WTC11 (cell line): ENCODE measurements at regions not wholly inside any gene's neighbourhood (a gene's known extent, or its start where the extent isn't known, plus 50 kb on each side); places are given as distances from the start of the nearest gene placed in this dataset.

Experiments used
- CTCF ChIP-seq: fragments of 200-600 bp; IDR thresholded peaks from 2 replicates; pipeline ENCODE4 v1.8.0; 2022; ENCODE audit warnings: antibody characterized with exemption
- FOXP1 ChIP-seq: sonication (generic); formaldehyde crosslinking; IDR thresholded peaks from 2 replicates; pipeline ENCODE4 v1.8.0; 2022; ENCODE audit warnings: missing genetic modification reagents, mild to moderate bottlenecking, moderate library complexity, borderline replicate concordance
- PRDM15 ChIP-seq: sonication (generic); formaldehyde crosslinking; IDR thresholded peaks from 2 replicates; pipeline ENCODE4 v1.8.0; 2022; ENCODE audit warnings: missing genetic modification reagents
- TCF7 ChIP-seq: sonication (generic); formaldehyde crosslinking; IDR thresholded peaks from 2 replicates; pipeline ENCODE4 v1.8.0; 2022; ENCODE audit warnings: mild to moderate bottlenecking, low read depth, missing genetic modification reagents, moderate library complexity
- ZNF138 ChIP-seq: sonication (generic); formaldehyde crosslinking; conservative IDR thresholded peaks from 2 replicates; pipeline ENCODE4 v1.8.1; 2022; ENCODE audit warnings: mild to moderate bottlenecking, moderate library complexity, missing genetic modification reagents
- ZNF281 ChIP-seq: sonication (generic); formaldehyde crosslinking; IDR thresholded peaks from 2 replicates; pipeline ENCODE4 v1.8.0; 2023; ENCODE audit warnings: mild to moderate bottlenecking, missing genetic modification reagents

- TF ChIP-seq PRDM15 (no peak), ZNF281 (CRISPR knock-in tag) (no peak), CTCF (no peak), ZNF138 (no peak), FOXP1 (CRISPR knock-in tag) (no peak), TCF7 (CRISPR knock-in tag) (no peak)
Measured at GRCh38 chr2:236321415-236321814, 57.2 kb upstream of the ASB18 start.
